SHP77 treated with DMSO at 0.1 percent for 48 hours (cell line): ENCODE measurements at regions not wholly inside any gene's neighbourhood (a gene's known extent, or its start where the extent isn't known, plus 50 kb on each side); places are given as distances from the start of the nearest gene placed in this dataset.

Experiments
- DNase-seq: peaks from one replicate; lab custom pipeline; 2025; lab: John Stamatoyannopoulos, UW

DNA sequence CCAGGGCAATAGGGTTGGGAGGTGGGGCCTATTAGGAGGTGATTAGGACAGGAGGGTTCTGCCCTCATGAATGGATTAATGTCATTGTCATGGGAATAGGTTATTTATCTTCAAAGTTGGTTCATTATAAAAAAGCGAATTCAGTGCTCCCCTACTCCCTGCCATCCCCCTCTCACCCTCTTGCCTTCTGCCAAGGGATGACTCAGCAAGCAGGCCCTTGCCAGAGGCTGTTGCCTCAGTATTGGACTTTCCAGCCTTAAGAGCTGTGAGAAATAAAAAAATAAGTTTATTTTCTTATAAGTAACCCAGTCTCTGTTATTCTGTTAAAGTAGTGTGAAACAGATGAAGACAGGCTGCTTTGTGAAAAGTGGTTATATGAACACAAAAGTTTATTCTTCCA, 381.1 kb upstream of the ZFP64 start:
- DNase-seq = no peak

DNA sequence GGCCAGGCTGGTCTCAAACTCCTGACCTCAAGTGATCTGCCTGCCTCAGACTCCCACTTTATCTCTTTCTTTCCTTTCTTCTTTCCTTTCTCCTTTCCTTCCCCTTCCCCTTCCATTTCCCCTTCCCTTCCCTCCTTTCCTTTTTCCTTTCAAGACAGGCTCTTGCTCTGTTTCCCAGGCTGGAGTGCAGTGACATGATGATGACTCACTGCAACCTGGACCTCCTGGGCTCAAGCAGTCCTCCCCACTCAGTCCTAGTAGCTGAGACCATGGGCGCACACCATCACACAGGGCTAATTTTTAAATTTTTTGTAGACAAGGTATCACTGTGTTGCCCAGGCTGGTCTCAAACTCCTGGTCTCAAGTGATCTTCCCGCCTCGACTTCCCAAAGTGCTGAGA, 377.6 kb upstream of the ZFP64 start:
- DNase-seq = no peak

GRCh38 chr20:52565614-52566013, 374.0 kb upstream of the ZFP64 start:
- DNase-seq = no peak

DNA sequence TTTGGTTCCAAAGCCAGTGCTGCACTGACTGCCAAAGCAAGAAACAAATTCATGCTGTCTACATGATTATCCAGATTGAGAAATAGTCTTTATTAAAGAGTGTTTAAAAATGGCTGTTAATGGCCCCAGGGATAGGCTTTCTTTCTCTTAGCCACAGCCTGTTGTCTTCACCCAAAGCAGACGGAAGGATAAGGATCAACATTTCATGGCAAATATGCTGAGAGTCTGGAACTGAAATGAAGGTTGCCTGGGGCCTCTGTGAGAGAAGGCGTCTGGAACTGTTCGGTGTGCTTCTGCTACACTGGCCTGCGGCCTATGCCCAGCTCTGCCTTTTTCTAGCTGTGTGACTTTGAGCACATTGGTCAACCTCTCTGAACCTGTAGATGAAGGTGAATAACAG, 373.0 kb upstream of the ZFP64 start:
- no peak for DNase-seq

- no peak for DNase-seq
Measured at GRCh38 chr20:52552181-52552872, 360.7 kb upstream of the ZFP64 start.

DNA sequence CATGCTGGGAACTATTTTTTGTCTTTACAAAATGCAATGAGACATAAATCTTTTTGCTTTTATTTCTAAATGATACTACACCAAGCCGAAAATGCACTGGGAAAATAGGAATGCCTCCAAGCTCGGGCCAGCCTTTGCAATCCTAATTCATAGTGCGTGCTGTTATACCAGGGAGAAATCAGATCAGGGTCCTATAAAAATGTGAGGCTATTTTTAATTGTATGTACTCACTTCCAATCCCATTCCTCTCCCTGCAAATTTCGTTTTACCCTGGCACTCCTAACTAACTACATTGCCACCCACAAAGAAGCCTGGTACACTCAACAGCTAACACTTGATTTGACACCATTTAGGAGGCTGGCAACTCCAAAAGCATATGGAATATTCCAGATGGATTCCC, 350.6 kb upstream of the ZFP64 start:
- no peak for DNase-seq

DNA sequence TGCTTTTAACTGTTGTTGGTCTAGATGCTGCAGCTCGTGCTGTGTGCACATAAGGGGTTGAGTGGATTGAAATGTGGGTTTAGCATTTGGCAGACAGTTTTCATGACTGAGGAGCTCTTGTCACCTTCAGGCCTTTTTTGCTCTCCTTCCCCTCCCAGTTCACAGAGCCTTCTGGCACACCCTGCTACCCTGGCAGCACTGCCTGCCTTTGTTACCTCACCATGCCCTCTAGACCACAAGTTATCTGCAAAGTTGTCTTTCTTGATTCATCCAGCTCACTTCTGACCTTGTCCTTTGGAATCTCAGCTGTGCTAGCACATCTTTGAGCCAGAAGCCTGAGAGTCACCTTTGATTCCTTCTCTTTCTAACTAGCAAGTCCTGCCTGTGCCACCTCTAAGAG, 348.9 kb upstream of the ZFP64 start:
- no peak for DNase-seq

DNA sequence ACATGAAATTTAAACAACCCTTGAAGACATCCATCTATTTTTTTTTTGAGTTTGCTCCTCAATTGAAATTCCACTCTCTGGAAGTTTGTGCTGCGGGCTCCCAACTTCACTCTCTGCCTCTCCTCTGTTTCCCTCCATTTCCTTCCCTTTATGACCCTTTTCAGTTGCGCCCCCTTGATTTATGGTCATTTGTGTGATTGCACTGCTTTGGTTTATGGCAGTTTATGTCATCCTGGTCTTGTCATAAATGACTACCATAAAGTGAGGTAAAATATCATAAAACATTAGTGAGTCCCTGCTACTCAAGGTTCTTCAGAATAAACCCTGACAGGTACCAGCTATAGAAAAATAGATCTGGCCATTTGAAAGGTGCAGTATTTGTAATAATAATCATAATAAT, 348.3 kb upstream of the ZFP64 start:
- no peak for DNase-seq

DNA sequence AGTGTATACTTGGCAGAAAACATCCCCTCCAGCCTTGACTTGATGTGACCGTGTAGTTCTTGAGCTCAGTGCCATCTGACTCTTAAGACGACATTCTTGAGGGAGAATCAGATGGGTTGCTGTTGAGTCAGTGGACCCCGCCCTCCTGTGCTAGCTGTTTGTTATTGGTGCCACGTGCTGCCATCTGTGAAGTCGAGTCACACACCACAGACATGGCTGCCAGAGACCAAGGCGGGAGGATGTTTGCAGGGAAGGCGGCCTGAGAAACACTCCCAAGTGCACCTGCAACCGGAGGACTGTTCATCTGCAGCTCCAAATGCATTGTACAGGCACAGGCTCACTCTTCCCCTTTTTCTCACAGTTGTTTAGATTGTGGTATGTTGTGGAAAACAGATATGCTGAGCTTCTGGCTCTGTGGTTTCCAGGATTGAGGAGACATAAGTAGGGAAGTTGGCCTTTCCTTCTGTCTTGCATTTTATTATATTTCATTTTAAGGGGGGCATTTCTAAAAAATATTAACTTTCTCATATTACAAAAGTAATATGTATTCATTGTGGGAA, 345.3 kb upstream of the ZFP64 start:
- no peak for DNase-seq

DNA sequence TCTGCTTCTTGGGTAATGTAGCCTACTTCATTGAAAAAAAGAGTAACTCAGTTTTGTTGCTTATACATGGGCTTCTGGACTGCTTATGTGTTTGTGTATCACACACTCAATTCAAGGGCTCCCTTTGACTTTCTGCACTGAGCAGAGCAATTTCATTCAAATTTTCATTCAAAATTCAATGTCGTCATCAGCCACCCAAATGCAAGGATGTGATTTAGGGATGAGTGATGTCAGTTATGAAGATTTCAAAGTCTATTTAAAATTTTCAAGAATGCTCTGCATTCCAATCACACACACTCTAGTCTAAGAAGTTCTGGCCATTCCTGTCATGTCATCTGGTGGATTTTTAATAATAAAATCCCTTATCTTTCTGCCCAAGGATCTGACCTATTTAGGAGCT, 344.5 kb upstream of the ZFP64 start:
- DNase-seq = no peak

- no peak for DNase-seq
Measured at GRCh38 chr20:52534616-52535015, 343.0 kb upstream of the ZFP64 start.

- no peak for DNase-seq
Measured at GRCh38 chr20:52533401-52533800, 341.8 kb upstream of the ZFP64 start.

- no peak for DNase-seq
Measured at GRCh38 chr20:52532674-52533073, 341.1 kb upstream of the ZFP64 start.

- no peak for DNase-seq
Measured at GRCh38 chr20:52530571-52530970, 339.0 kb upstream of the ZFP64 start.

- DNase-seq = no peak
Measured at GRCh38 chr20:52529826-52530225, 338.2 kb upstream of the ZFP64 start.

DNA sequence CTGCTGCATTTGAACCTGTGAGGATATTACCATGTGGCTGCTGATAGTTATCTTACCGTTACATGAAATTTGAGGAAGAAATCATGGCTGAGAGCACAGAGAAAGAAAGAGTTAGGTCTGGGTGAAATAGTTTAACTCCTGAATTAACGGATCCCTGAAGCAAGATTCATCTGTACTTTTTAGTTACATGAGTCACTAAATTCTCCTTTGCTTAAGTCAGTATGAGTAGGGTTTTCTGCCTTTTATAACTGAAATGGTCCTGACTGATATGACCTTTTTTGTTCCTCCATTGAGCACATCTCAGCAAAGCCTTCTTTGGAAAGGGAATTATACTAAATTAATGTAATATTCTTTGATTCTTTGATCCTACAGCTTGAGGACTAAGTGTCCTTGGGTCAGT, 333.3 kb upstream of the ZFP64 start:
- DNase-seq = no peak

DNA sequence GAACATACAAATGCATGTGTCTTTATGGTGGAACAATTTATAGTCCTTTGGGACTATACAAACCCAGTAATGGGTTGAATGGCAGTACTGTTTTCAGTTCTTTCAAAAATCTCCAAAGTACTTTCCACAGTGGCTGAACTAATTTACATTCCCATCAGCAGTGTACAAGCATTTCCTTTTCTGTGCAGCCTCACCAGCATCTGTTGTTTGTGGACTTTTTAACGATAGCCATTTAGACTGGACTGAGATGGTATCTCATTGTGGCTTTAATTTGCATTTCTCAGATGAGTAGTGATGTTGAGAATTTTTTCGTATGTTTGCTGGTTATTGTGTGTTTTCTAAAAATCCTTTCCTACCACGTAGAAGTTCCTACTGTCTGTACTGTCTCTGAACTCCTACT, 327.2 kb upstream of the ZFP64 start:
- no peak for DNase-seq

GRCh38 chr20:52515877-52516276, 324.3 kb upstream of the ZFP64 start:
- no peak for DNase-seq

DNA sequence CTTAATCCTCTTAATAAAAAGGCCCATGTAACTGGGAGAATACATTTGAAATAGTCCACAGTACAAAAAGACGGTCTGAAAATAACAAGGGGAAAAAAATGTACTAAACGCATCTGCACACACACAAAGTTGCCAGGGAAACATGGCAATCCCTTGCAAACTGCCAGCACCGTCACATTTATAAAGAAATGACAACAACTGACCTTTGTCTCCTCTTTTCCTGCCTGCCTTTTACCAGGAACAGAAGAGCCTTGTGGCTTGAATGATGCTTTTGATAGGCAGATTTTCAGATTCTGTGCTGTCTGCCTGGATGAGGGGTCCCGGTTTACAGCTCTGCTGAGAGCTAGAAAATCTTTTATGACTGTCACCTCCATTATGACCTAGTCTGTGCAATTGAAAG, 308.6 kb upstream of the ZFP64 start:
- DNase-seq = no peak

- DNase-seq = no peak
Measured at GRCh38 chr20:52497731-52498130, 306.2 kb upstream of the ZFP64 start.

- DNase-seq = no peak
Measured at GRCh38 chr20:52496191-52496590, 304.6 kb upstream of the ZFP64 start.

DNA sequence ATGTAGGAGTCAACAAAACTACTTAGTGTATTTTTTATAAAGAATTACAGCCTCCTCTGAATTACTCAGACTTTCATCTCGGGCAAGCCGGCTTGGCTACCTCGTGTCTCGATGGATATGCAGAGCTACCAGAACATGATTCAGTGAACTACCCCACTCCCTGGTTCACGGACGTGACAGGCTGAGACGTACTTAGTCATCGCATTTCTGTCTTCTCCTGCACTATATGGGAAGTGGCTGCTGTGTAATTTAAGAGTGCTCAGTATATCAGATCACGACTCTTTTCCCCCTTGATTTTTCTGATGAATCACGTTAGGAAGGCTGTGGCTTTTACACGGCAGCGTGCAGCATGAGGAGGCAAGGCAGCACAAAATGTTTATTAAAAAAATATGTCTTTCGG, 302.7 kb upstream of the ZFP64 start:
- no peak for DNase-seq

GRCh38 chr20:52493171-52493721, 301.7 kb upstream of the ZFP64 start:
- peak; percentile 87 for DNase-seq
